ENCODE measurements at regions not wholly inside any gene's neighbourhood (a gene's known extent, or its start where the extent isn't known, plus 50 kb on each side); places are given as distances from the start of the nearest gene placed in this dataset.
"Not testable (repeated sequence)": the region's sequence is repeated elsewhere in the genome, so short reads cannot be mapped to it uniquely, and the experiment has no call there.

- H3K27me3 ChIP-seq; H3K9me3 ChIP-seq (replicated peaks); H3K36me3 ChIP-seq; DNase-seq; H3K27ac ChIP-seq; H3K4me1 ChIP-seq; H3K4me3 ChIP-seq: not testable (repeated sequence)
Measured at GRCh38 chr9:85792057-85792456, 50.3 kb upstream of the AGTPBP1 start.

GRCh38 chr9:85802978-85803695 lies 61.4 kb upstream of the AGTPBP1 start:
- not testable (repeated sequence) for H3K9me3 ChIP-seq (replicated peaks); H3K4me1 ChIP-seq; H3K27me3 ChIP-seq; H3K4me3 ChIP-seq; DNase-seq; H3K36me3 ChIP-seq
- H3K27ac ChIP-seq: peak overlapping the region; percentile 31

- H3K27ac ChIP-seq; H3K9me3 ChIP-seq (replicated peaks); DNase-seq; H3K36me3 ChIP-seq; H3K4me1 ChIP-seq; H3K27me3 ChIP-seq: not testable (repeated sequence)
- H3K4me3 ChIP-seq: peak overlapping the region; percentile 81
Measured at GRCh38 chr9:85804847-85805133, 63.0 kb upstream of the AGTPBP1 start.

DNA sequence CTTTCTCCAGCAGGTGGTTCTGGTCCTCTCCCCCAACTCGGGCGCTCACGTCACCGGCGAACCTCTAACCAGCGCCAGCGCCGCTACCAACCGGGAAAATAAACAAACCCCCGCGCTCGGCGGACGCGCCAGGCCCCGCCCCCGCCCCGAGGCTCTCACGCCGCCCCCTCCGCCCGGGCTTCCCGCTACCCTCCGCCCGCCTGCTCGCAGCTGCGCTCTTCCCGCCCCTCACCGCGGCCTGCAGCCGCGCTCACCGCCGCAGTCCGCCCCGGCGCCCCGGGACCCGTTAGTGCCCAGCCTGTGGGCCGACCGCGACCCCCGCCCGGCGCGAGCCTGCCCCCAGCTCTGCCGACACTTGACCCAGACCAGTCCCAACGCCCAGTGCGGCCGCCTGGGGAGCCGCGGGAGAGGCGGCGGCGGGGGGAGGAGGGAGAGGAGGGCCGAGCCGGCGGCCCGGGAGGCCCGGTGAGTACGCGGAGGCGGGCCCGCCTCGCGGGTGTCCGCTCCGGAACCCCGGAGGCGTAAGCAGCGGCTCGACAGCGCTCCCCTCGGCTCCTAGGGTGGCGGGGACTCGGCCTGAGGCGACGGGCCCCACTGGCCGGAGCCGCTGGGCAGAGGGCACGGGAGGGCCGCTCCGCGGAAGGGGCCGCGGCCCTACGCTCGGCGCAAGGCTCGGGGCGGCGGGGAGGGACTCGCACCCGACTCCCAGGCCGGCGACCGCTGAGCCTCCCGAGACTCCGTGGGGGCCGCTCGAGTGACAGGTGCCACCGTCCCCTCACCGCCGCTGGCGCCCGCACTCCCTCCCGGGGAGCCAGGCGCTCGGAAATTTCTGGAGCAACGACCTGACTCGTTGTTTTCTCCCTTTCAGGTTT lies 63.6 kb upstream of the AGTPBP1 start:
- H3K27me3 ChIP-seq; H3K4me1 ChIP-seq; H3K9me3 ChIP-seq (replicated peaks); H3K27ac ChIP-seq; H3K36me3 ChIP-seq: not testable (repeated sequence)
- peak; percentile 77 to 80 for DNase-seq
- H3K4me3 ChIP-seq: peak overlapping the region; percentile 81

GRCh38 chr9:85808329-85808728 lies 66.6 kb upstream of the AGTPBP1 start:
- not testable (repeated sequence) for H3K9me3 ChIP-seq (replicated peaks); DNase-seq

DNA sequence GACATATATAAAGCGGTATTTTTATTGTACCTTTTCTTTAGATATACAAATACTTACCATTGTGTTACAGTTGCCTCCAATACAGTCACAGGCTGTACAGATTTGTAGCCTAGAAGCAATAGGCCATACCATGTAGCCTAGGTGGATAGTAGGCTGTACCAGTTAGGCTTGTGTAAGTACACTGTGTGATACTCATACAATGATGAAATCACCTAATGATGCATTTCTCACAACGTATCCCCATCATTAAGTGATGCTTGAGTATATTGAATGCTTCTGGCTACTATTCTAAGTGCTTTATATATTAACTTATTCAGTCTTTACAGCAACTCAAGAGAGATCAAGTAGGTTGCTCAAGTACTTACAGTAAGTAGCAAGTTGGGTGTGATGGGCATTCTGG lies 71.6 kb upstream of the AGTPBP1 start:
- H3K9me3 ChIP-seq (replicated peaks); H3K27ac ChIP-seq; DNase-seq; H3K4me1 ChIP-seq; H3K27me3 ChIP-seq; H3K4me3 ChIP-seq; H3K36me3 ChIP-seq: not testable (repeated sequence)

More at GRCh38 chr9:85808329-85808728, 66.6 kb upstream of the AGTPBP1 start:
- H3K4me3 ChIP-seq, H3K27me3 ChIP-seq, H3K4me1 ChIP-seq, H3K27ac ChIP-seq: not testable (repeated sequence)
- peaks cover 11% of the 10 kb centered on the region; the same call in 1 of the 2 replicates for H3K36me3 ChIP-seq

DNA sequence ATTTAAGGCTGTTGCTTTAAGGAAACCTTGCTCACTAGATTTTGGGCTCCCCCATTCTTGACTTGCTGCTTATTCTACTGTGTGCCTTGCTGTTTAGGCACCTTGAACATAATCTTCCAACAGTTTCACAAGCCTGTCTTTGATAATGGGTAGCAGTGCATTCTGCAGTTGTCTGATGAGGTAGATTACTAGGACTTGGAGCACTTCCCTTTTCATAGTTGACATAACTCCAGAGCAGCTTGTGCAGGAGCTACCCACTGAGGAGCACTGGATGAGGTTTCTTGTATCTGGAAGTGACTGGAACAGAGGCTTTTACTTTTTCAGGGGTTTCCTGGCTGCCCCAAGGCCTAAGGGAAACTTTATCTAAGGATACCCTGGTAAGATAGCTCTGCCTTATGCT lies 73.0 kb upstream of the AGTPBP1 start:
- not testable (repeated sequence) for H3K36me3 ChIP-seq; DNase-seq; H3K9me3 ChIP-seq (replicated peaks); H3K27ac ChIP-seq; H3K4me1 ChIP-seq; H3K4me3 ChIP-seq; H3K27me3 ChIP-seq

DNA sequence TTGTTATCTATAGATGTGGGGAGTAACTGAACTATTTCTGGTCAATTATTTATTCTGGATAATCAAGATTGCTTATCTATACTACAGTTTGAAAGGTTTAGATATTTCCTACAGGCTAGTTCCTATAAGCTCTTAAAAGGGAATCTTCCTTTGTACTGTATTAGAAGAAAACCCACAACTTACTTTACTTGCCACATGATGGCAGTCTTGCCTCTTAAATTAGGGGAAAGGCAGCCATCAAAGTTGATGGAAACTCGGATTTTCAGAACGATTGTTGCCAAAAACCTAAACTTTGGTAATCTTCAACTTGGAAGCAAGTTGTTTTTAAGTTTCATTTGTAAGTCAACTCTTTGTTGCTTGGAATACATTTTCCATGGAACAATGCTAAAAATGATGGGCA lies 77.2 kb upstream of the AGTPBP1 start:
- not testable (repeated sequence) for H3K4me1 ChIP-seq; H3K36me3 ChIP-seq; H3K27ac ChIP-seq; H3K27me3 ChIP-seq; H3K9me3 ChIP-seq (replicated peaks); H3K4me3 ChIP-seq
- peak; percentile 16 to 53 for DNase-seq

GRCh38 chr9:85820598-85820997 lies 78.8 kb upstream of the AGTPBP1 start:
- not testable (repeated sequence) for H3K36me3 ChIP-seq; DNase-seq; H3K4me1 ChIP-seq; H3K9me3 ChIP-seq (replicated peaks); H3K4me3 ChIP-seq; H3K27me3 ChIP-seq; H3K27ac ChIP-seq

DNA sequence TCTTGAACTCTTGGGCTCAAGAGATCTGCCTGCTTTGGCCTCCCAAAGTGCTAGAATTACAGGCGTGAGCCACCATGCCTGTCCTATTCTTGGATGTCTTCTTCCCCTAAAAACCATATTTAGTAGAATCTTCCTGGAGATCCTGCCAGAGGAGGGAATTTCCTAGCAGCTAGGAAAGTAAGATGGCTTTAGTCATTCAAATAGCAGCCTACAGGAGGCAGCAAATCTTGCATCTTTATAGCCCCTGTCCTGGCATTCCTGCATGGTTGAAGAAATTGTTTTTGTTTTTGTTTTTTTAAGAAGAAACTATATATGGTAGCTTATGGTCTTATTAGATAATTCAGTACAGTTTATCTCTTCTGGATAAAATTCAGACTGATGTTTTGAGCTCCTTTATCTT lies 83.2 kb upstream of the AGTPBP1 start:
- DNase-seq: peak in 1 of 2 experiments; percentile 34
- H3K27ac ChIP-seq; H3K9me3 ChIP-seq (replicated peaks); H3K4me3 ChIP-seq; H3K4me1 ChIP-seq; H3K36me3 ChIP-seq; H3K27me3 ChIP-seq: not testable (repeated sequence)

- not testable (repeated sequence) for H3K9me3 ChIP-seq (replicated peaks); DNase-seq; H3K4me3 ChIP-seq; H3K36me3 ChIP-seq; H3K27ac ChIP-seq; H3K4me1 ChIP-seq; H3K27me3 ChIP-seq
Measured at GRCh38 chr9:85834591-85834990, 92.8 kb upstream of the AGTPBP1 start.

GRCh38 chr9:85843949-85844348 lies 97.0 kb upstream of the NAA35 start:
- not testable (repeated sequence) for H3K4me1 ChIP-seq; H3K4me3 ChIP-seq; H3K27me3 ChIP-seq; H3K9me3 ChIP-seq (replicated peaks); DNase-seq; H3K36me3 ChIP-seq; H3K27ac ChIP-seq

- DNase-seq; H3K4me3 ChIP-seq; H3K4me1 ChIP-seq; H3K27me3 ChIP-seq; H3K27ac ChIP-seq; H3K36me3 ChIP-seq; H3K9me3 ChIP-seq (replicated peaks): not testable (repeated sequence)
Measured at GRCh38 chr9:85847782-85848181, 93.2 kb upstream of the NAA35 start.

DNA sequence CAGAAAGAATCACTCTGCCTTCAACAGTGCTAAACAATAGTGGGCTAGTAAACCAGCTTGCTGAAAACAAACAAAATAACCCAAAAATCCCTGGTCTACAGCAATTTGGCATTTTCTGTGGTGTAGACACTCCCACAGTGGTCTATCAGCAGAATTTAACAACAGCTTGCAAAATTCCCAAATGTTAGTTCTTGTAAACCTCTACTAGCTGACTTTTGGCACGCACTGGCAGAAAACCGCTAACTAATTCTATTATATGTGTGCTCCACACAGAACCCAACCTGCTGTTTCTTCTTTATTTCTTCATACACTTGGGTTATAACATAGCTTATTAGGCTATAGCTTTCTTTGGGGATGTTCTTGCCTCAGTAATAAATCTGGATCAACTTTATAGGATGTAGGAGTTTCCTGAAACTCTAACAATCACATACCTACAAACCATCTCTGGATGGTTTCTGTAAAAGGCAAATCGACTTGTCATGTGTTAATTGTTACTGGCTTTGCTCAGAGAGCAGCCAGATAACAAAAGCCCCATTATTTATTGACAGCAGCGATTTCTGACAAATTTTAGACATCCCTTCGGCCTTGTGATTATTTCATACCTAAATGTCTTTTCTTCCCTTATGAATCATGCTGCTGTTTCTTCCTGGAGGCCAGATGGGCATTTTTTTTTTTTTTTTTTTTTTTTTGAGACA lies 82.7 kb upstream of the NAA35 start:
- Histone ChIP-seq H3K27me3 (no peaks in the 10 kb centered on the region), H3K27ac (no peak overlapping the region), H3K36me3 (0 out of 2 replicates have a peak, but pooled peaks cover 1% of the 10 kb centered on the region), H3K9me3 (replicated peaks) (no peaks in the 10 kb centered on the region), H3K4me1 (no peaks in the 10 kb centered on the region), H3K4me3 (no peak overlapping the region)
- no peak for DNase-seq

GRCh38 chr9:85859765-85860164 lies 81.2 kb upstream of the NAA35 start:
- no peaks in the 10 kb centered on the region for H3K36me3 ChIP-seq
- H3K4me3 ChIP-seq: no peak overlapping the region
- DNase-seq: peak in 1 of 2 experiments; percentile 9
- no peaks in the 10 kb centered on the region for H3K9me3 ChIP-seq (replicated peaks)
- H3K4me1 ChIP-seq: no peaks in the 10 kb centered on the region
- no peaks in the 10 kb centered on the region for H3K27me3 ChIP-seq
- no peak overlapping the region for H3K27ac ChIP-seq
